ENCODE measurements at regions not wholly inside any gene's neighbourhood (a gene's known extent, or its start where the extent isn't known, plus 50 kb on each side); places are given as distances from the start of the nearest gene placed in this dataset.

GRCh38 chr5:30926218-30926617, 267.3 kb upstream of the CDH6 start:
- Histone ChIP-seq H3K36me3 (ENCODE audit: control insufficient read depth, insufficient read depth, low read length) (no peaks in the 10 kb centered on the region), H3K4me3 (replicated peaks; ENCODE audit: low read depth, low read length) (no peak overlapping the region), H3K27me3 (replicated peaks; ENCODE audit: control insufficient read depth, insufficient read depth, low read length) (no peaks in the 10 kb centered on the region)
- no peak for TF ChIP-seq CTCF (IDR thresholded peaks at IDR 0.05; ENCODE audit: insufficient read depth, low read length, poor library complexity, severe bottlenecking)
- no peak for DNase-seq (ENCODE audit: extremely low read depth, insufficient read length)

GRCh38 chr5:30921388-30921787, 272.1 kb upstream of the CDH6 start:
- H3K36me3 ChIP-seq (ENCODE audit: control insufficient read depth, insufficient read depth, low read length): no peaks in the 10 kb centered on the region
- no peak overlapping the region for H3K4me3 ChIP-seq (replicated peaks; ENCODE audit: low read depth, low read length)
- no peak for TF ChIP-seq CTCF (IDR thresholded peaks at IDR 0.05; ENCODE audit: insufficient read depth, low read length, poor library complexity, severe bottlenecking)
- no peaks in the 10 kb centered on the region for H3K27me3 ChIP-seq (replicated peaks; ENCODE audit: control insufficient read depth, insufficient read depth, low read length)
- DNase-seq (ENCODE audit: extremely low read depth, insufficient read length): no peak

DNA sequence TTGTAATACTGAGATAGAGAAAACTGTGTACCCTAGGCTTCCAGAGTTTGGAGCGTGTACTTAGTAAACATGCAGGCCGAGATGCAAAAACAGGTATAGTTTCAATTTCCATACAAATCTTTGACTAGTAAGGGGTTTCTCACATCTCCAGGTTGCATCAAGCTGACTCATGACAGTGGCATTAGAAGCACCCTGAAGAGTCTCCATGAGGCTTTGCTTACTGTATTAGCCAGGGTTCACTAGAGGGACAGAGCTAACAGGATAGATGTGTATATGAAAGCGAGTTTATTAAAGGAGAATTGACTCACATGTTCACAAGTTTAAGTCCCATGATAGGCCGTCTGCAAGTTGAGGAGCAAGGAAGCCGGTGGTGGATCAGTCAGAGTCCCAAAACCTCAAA, 275.3 kb upstream of the CDH6 start:
- no peak for DNase-seq (ENCODE audit: extremely low read depth, insufficient read length)
- Histone ChIP-seq H3K4me3 (replicated peaks; ENCODE audit: low read depth, low read length) (no peak overlapping the region), H3K36me3 (ENCODE audit: control insufficient read depth, insufficient read depth, low read length) (no peaks in the 10 kb centered on the region), H3K27me3 (replicated peaks; ENCODE audit: control insufficient read depth, insufficient read depth, low read length) (no peaks in the 10 kb centered on the region)
- no peak for TF ChIP-seq CTCF (IDR thresholded peaks at IDR 0.05; ENCODE audit: insufficient read depth, low read length, poor library complexity, severe bottlenecking)

GRCh38 chr5:30908356-30908755, 285.1 kb upstream of the CDH6 start:
- TF ChIP-seq CTCF (IDR thresholded peaks at IDR 0.05; ENCODE audit: insufficient read depth, low read length, poor library complexity, severe bottlenecking): no peak
- no peak for DNase-seq (ENCODE audit: extremely low read depth, insufficient read length)
- Histone ChIP-seq H3K36me3 (ENCODE audit: control insufficient read depth, insufficient read depth, low read length) (no peaks in the 10 kb centered on the region), H3K4me3 (replicated peaks; ENCODE audit: low read depth, low read length) (no peak overlapping the region), H3K27me3 (replicated peaks; ENCODE audit: control insufficient read depth, insufficient read depth, low read length) (no peaks in the 10 kb centered on the region)

GRCh38 chr5:30900367-30900766, 293.1 kb upstream of the CDH6 start:
- Histone ChIP-seq H3K4me3 (replicated peaks; ENCODE audit: low read depth, low read length) (no peak overlapping the region), H3K27me3 (replicated peaks; ENCODE audit: control insufficient read depth, insufficient read depth, low read length) (no peaks in the 10 kb centered on the region), H3K36me3 (ENCODE audit: control insufficient read depth, insufficient read depth, low read length) (no peaks in the 10 kb centered on the region)
- no peak for DNase-seq (ENCODE audit: extremely low read depth, insufficient read length)
- no peak for TF ChIP-seq CTCF (IDR thresholded peaks at IDR 0.05; ENCODE audit: insufficient read depth, low read length, poor library complexity, severe bottlenecking)

DNA sequence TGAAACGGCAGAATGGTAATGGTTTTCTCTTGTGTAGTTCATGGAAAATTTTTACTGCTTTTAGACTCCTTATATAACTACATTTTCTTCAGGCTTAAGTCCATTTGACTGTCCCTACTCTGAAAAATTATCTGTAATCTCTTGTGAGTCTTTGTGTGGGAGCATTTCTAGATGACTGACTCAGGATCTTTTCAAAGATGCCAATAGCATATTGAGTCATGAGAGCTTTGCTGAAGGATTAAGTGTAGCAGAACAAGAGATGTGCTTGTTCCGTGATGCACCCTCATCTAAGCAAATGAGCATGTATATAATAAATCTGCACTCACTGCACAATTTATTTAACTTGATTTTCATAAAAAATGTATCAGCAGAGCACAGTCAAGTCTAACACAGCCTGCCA, 298.7 kb upstream of the CDH6 start:
- H3K36me3 ChIP-seq (ENCODE audit: control insufficient read depth, insufficient read depth, low read length): no peaks in the 10 kb centered on the region
- TF ChIP-seq CTCF (IDR thresholded peaks at IDR 0.05; ENCODE audit: insufficient read depth, low read length, poor library complexity, severe bottlenecking): no peak
- no peaks in the 10 kb centered on the region for H3K27me3 ChIP-seq (replicated peaks; ENCODE audit: control insufficient read depth, insufficient read depth, low read length)
- DNase-seq (ENCODE audit: extremely low read depth, insufficient read length): no peak
- H3K4me3 ChIP-seq (replicated peaks; ENCODE audit: low read depth, low read length): no peak overlapping the region

Measured in GM06990 (cell line).